Keratinocyte (primary cell): ENCODE measurements at regions not wholly inside any gene's neighbourhood (a gene's known extent, or its start where the extent isn't known, plus 50 kb on each side); places are given as distances from the start of the nearest gene placed in this dataset.

Source experiments
- DNase-seq: peaks from one replicate; pipeline ENCODE4 v3.0.0-alpha.2; 2011; ENCODE audit warnings: low read depth, missing footprints, low spot score
- FAIRE-seq: peaks from 2 replicates; lab custom pipeline; 2011; peaks lifted over from hg19 to GRCh38; lab: Jason Lieb, UNC
- H2AFZ ChIP-seq: 2 replicates; pipeline ENCODE4 v1.6.0; 2012; ENCODE audit warnings: low read length, control low read depth, inconsistent platforms; ENCODE audit not compliant: control insufficient read depth
- H3K27ac ChIP-seq: 2 replicates; pipeline ENCODE4 v1.5.1; 2011; ENCODE audit warnings: low read length; ENCODE audit not compliant: control insufficient read depth, insufficient read depth
- H3K27me3 ChIP-seq: 3 replicates; pipeline ENCODE4 v1.6.0; 2011; ENCODE audit warnings: low read length; ENCODE audit not compliant: control insufficient read depth, insufficient read depth; ENCODE audit errors: extremely low read depth
- H3K36me3 ChIP-seq, 2 experiments: 2 replicates in 1 of 2; 3 replicates in 1 of 2; pipeline ENCODE4 v1.5.1; 2011; ENCODE audit warnings: low read length in 2 of 2, mild to moderate bottlenecking in 1 of 2; ENCODE audit not compliant: control insufficient read depth in 2 of 2, insufficient read depth in 2 of 2; ENCODE audit errors: extremely low read depth in 1 of 2
- H3K4me1 ChIP-seq: 3 replicates; pipeline ENCODE4 v1.5.1; 2011; ENCODE audit warnings: low read length; ENCODE audit not compliant: control insufficient read depth, insufficient read depth; ENCODE audit errors: extremely low read depth
- H3K4me2 ChIP-seq: 3 replicates; pipeline ENCODE4 v1.6.0; 2011; ENCODE audit warnings: low read depth, low read length; ENCODE audit not compliant: control insufficient read depth, insufficient read depth; ENCODE audit errors: extremely low read depth
- H3K4me3 ChIP-seq, 3 experiments: fragments of 200-600 bp in 1 of 3; sonication (generic) in 1 of 3; 2 replicates in 2 of 3; 3 replicates in 1 of 3; pipeline ENCODE4 v1.5.1; 2011 to 2016; ENCODE audit warnings: low read length in 3 of 3, mild to moderate bottlenecking in 3 of 3, control low read depth in 2 of 3, inconsistent platforms in 1 of 3, low read depth in 1 of 3, mixed read lengths in 1 of 3, mixed run types in 1 of 3, moderate library complexity in 1 of 3; ENCODE audit not compliant: control insufficient read depth in 2 of 3, insufficient read depth in 2 of 3; ENCODE audit errors: extremely low read depth in 1 of 3
- H3K79me2 ChIP-seq: 2 replicates; pipeline ENCODE4 v1.6.0; 2012; ENCODE audit warnings: low read length; ENCODE audit not compliant: control insufficient read depth, insufficient read depth
- H3K9ac ChIP-seq: 3 replicates; pipeline ENCODE4 v1.6.0; 2011; ENCODE audit warnings: low read length; ENCODE audit not compliant: control insufficient read depth, insufficient read depth; ENCODE audit errors: extremely low read depth
- H3K9me1 ChIP-seq: 3 replicates; pipeline ENCODE4 v1.6.0; 2011; ENCODE audit warnings: low read length; ENCODE audit not compliant: control insufficient read depth, insufficient read depth; ENCODE audit errors: extremely low read depth
- H3K9me3 ChIP-seq: 2 replicates; pipeline ENCODE4 v1.5.1; 2012; ENCODE audit warnings: low read depth, low read length; ENCODE audit not compliant: control insufficient read depth
- H4K20me1 ChIP-seq: 3 replicates; pipeline ENCODE4 v1.6.0; 2011; ENCODE audit warnings: low read length; ENCODE audit not compliant: control insufficient read depth, insufficient read depth; ENCODE audit errors: extremely low read depth
- CTCF ChIP-seq, 3 experiments: IDR thresholded peaks in 1 of 3; conservative IDR thresholded peaks in 1 of 3; optimal IDR thresholded peaks in 1 of 3; 2 replicates in 2 of 3; 3 replicates in 1 of 3; pipeline versions ENCODE3 to v1.5.1; 2011; ENCODE audit warnings: low read length in 3 of 3, mild to moderate bottlenecking in 3 of 3, moderate library complexity in 2 of 3, control low read depth in 1 of 3, inconsistent platforms in 1 of 3; ENCODE audit not compliant: insufficient read depth in 2 of 3; ENCODE audit errors: extremely low read depth in 1 of 3
- EZH2 ChIP-seq: IDR thresholded peaks from one replicate; pipeline ENCODE4 v1.6.1; 2012; ENCODE audit warnings: inconsistent platforms, mild to moderate bottlenecking, low read length, moderate library complexity
- dilution Hi-C: fragments of 300-500 bp; cut with MboI; formaldehyde crosslinking; loops from one replicate; pipeline ENCODE4 v1.7.0; 2020; ENCODE audit warnings: low sequenced_read_pairs; ENCODE audit not compliant: extremely low pct_ligation_motif_present

- no peak overlapping the region for H3K9ac ChIP-seq
- no peaks in the 10 kb centered on the region for H3K27me3 ChIP-seq
- no peak overlapping the region for H2AFZ ChIP-seq
- H3K9me3 ChIP-seq = no peaks in the 10 kb centered on the region
- no peaks in the 10 kb centered on the region for H4K20me1 ChIP-seq
- dilution Hi-C loops = no loop called here
- TF ChIP-seq EZH2 = no peak
- TF ChIP-seq CTCF (optimal IDR thresholded peaks at IDR 0.05 in 1 of 3, IDR thresholded peaks at IDR 0.05 in 1 of 3, conservative IDR thresholded peaks at IDR 0.05 in 1 of 3; ENCODE audit: extremely low read depth in 1 of 3, insufficient read depth in 2 of 3, low read length in 3 of 3) = no peak
- H3K4me1 ChIP-seq = peaks cover 26% of the 10 kb centered on the region
- no peak overlapping the region for H3K27ac ChIP-seq
- FAIRE-seq (no peak), DNase-seq (no peak)
- H3K4me3 ChIP-seq = no peak overlapping the region
- H3K4me2 ChIP-seq = no peak overlapping the region
- H3K36me3 ChIP-seq = no peaks in the 10 kb centered on the region
- H3K9me1 ChIP-seq = no peaks in the 10 kb centered on the region
- no peaks in the 10 kb centered on the region for H3K79me2 ChIP-seq
These were observed 170.6 kb upstream of the RUNX1 start for GRCh38 chr21:35219719-35220118.

GRCh38 chr21:35219291-35219690, 170.2 kb upstream of the RUNX1 start:
- peak overlapping the region; percentile 89 for H3K27ac ChIP-seq
- no peak for FAIRE-seq
- no peak overlapping the region for H3K4me2 ChIP-seq

More at GRCh38 chr21:35219291-35219690, 170.2 kb upstream of the RUNX1 start:
- no peak for TF ChIP-seq EZH2
- TF ChIP-seq CTCF (optimal IDR thresholded peaks at IDR 0.05 in 1 of 3, IDR thresholded peaks at IDR 0.05 in 1 of 3, conservative IDR thresholded peaks at IDR 0.05 in 1 of 3; ENCODE audit: extremely low read depth in 1 of 3, insufficient read depth in 2 of 3, low read length in 3 of 3) = no peak
- Histone ChIP-seq H3K79me2 (no peaks in the 10 kb centered on the region), H3K27me3 (no peaks in the 10 kb centered on the region), H2AFZ (no peak overlapping the region), H3K9me1 (no peaks in the 10 kb centered on the region), H3K9me3 (no peaks in the 10 kb centered on the region), H3K36me3 (no peaks in the 10 kb centered on the region), H4K20me1 (no peaks in the 10 kb centered on the region), H3K4me1 (peaks cover 26% of the 10 kb centered on the region), H3K9ac (no peak overlapping the region), H3K4me3 (no peak overlapping the region)
- no peak for DNase-seq
- dilution Hi-C loops = no loop called here
